A673 (cell line): ENCODE measurements at regions not wholly inside any gene's neighbourhood (a gene's known extent, or its start where the extent isn't known, plus 50 kb on each side); places are given as distances from the start of the nearest gene placed in this dataset.
"Not testable (repeated sequence)": the region's sequence is repeated elsewhere in the genome, so short reads cannot be mapped to it uniquely, and the experiment has no call there.

Experiments
- CTCF ChIP-seq: fragments of 300-800, 200-600 bp; sonication (generic); conservative IDR thresholded peaks from 2 replicates; pipeline ENCODE4 v1.5.1; 2017; ENCODE audit warnings: low read depth, mild to moderate bottlenecking, antibody characterized with exemption, low read length, moderate library complexity, mixed read lengths
- EZH2 ChIP-seq: fragments of 200-600 bp; sonication (generic); IDR thresholded peaks from 2 replicates; pipeline ENCODE4 v1.6.1; 2017; ENCODE audit warnings: borderline replicate concordance, low read depth, mild to moderate bottlenecking, mixed read lengths, antibody characterized with exemption, low read length; ENCODE audit not compliant: poor library complexity, severe bottlenecking

- TF ChIP-seq CTCF, EZH2: not testable (repeated sequence)
Observed at GRCh38 chr1:112821307-112822063, 106.4 kb upstream of the PPM1J start.
